ENCODE measurements at regions not wholly inside any gene's neighbourhood (a gene's known extent, or its start where the extent isn't known, plus 50 kb on each side); places are given as distances from the start of the nearest gene placed in this dataset.

DNA sequence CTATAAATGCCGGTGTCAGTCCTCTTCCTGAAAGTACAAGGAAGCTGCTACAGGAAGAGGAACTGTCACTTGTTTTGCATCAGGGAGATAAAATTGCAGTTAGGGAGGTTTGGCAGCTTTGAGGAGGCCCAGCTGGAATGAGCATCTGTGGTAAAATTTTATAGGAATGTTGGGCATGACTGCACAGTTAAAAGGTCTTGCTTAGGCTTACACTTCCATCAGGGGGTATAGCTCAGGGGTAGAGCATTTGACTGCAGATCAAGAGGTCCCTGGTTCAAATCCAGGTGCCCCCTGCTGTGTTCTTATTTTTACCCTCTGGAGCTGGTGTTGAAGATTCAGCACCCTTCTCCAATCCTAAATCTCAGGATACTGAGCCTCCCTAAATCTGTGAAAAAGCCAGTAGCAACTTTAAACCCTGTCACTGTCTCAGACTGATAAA, 65.9 kb downstream of the ZNF467 start:
- Histone ChIP-seq H3K4me3 (no peak overlapping the region), H3K27ac (replicated peaks in 1 of 4) (no peak overlapping the region), H3K36me3 (no peaks in the 10 kb centered on the region), H3K4me1 (no peaks in the 10 kb centered on the region), H3K9me3 (peaks cover 5 to 29% (median 17%) of the 10 kb centered on the region in 4 donors), H3K27me3 (no peaks in the 10 kb centered on the region)
- TF ChIP-seq POLR2A (IDR thresholded peaks at IDR 0.05; ENCODE audit: low read depth) (no peak), POLR2AphosphoS5 (IDR thresholded peaks at IDR 0.05) (no peak)
- TF ChIP-seq, protein P1, sequence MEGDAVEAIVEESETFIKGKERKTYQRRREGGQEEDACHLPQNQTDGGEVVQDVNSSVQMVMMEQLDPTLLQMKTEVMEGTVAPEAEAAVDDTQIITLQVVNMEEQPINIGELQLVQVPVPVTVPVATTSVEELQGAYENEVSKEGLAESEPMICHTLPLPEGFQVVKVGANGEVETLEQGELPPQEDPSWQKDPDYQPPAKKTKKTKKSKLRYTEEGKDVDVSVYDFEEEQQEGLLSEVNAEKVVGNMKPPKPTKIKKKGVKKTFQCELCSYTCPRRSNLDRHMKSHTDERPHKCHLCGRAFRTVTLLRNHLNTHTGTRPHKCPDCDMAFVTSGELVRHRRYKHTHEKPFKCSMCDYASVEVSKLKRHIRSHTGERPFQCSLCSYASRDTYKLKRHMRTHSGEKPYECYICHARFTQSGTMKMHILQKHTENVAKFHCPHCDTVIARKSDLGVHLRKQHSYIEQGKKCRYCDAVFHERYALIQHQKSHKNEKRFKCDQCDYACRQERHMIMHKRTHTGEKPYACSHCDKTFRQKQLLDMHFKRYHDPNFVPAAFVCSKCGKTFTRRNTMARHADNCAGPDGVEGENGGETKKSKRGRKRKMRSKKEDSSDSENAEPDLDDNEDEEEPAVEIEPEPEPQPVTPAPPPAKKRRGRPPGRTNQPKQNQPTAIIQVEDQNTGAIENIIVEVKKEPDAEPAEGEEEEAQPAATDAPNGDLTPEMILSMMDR (IDR thresholded peaks at IDR 0.05): no peak
- 12% methylated on average over 1 of the region's 1 CpG for WGBS
- intact Hi-C loops (cut with DNase I): no loop called here
- peak; percentile 70 for DNase-seq (ENCODE audit: extremely low spot score)

DNA sequence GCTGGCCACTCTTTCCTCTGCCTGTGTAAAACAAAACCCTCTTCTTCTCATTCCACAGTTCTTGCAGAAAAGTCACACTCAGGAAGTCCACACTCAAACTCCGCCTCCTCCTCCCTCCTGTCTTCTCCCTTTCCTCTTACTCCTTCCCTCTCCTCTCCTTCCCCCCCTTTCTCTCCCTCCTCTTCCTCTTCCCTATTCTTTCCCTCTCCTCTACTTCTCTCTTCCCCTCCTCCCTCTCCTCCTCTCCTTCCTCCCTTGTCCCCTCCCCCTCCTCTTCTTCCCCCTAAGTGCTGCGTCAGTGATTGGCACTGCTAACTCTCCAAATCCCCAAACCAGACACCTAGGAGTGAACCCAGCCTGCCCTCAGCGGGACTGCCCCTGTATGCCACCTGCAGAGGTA, 67.0 kb downstream of the ZNF467 start:
- Histone ChIP-seq H3K36me3 (no peaks in the 10 kb centered on the region), H3K27ac (replicated peaks in 1 of 4) (no peak overlapping the region), H3K4me1 (no peaks in the 10 kb centered on the region), H3K9me3 (peaks cover 5 to 29% (median 15%) of the 10 kb centered on the region in 4 donors), H3K4me3 (no peak overlapping the region), H3K27me3 (no peaks in the 10 kb centered on the region)
- DNase-seq (ENCODE audit: extremely low spot score): peak; percentile 31
- 58% methylated on average over 3 of the region's 3 CpGs for WGBS
- intact Hi-C loops (cut with DNase I): no loop called here
- TF ChIP-seq POLR2A (IDR thresholded peaks at IDR 0.05; ENCODE audit: low read depth) (no peak), POLR2AphosphoS5 (IDR thresholded peaks at IDR 0.05) (no peak), EP300 (IDR thresholded peaks at IDR 0.05) (no peak)
- TF ChIP-seq, protein P1 (IDR thresholded peaks at IDR 0.05): no peak

DNA sequence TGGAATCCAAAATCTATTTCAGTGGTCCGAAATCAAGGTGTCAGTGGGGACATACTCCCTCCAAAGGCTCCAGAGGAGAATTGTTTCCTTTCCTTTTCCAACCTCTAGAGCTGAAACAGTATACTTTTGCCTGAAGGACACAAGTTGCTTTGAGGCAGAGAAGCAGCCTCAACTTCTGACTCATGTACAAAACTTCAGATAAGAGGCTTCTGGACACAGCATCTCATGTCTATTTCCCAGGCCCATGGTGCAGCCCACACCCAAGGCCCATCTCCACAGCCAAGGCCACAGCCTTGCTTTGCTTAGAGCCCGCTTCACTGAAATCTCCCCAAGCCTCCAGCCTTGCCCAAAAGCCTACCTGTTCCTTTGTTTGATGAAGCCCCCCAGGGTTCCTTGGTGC, 68.9 kb downstream of the ZNF467 start:
- TF ChIP-seq EP300 (IDR thresholded peaks at IDR 0.05) (no peak), POLR2AphosphoS5 (IDR thresholded peaks at IDR 0.05) (no peak), POLR2A (IDR thresholded peaks at IDR 0.05; ENCODE audit: low read depth) (no peak)
- TF ChIP-seq, protein P1 (IDR thresholded peaks at IDR 0.05): no peak
- no peaks in the 10 kb centered on the region for H3K4me1 ChIP-seq
- WGBS: 93% methylated on average over 2 of the region's 2 CpGs
- H3K27ac ChIP-seq (replicated peaks in 1 of 4): no peak overlapping the region
- DNase-seq (ENCODE audit: extremely low spot score): peak; percentile 10
- no peaks in the 10 kb centered on the region for H3K36me3 ChIP-seq
- H3K27me3 ChIP-seq: no peaks in the 10 kb centered on the region
- no peak overlapping the region for H3K4me3 ChIP-seq
- peaks cover 0 to 10% (median 0%) of the 10 kb centered on the region in 4 donors for H3K9me3 ChIP-seq
- intact Hi-C loops (cut with DNase I): no loop called here

DNA sequence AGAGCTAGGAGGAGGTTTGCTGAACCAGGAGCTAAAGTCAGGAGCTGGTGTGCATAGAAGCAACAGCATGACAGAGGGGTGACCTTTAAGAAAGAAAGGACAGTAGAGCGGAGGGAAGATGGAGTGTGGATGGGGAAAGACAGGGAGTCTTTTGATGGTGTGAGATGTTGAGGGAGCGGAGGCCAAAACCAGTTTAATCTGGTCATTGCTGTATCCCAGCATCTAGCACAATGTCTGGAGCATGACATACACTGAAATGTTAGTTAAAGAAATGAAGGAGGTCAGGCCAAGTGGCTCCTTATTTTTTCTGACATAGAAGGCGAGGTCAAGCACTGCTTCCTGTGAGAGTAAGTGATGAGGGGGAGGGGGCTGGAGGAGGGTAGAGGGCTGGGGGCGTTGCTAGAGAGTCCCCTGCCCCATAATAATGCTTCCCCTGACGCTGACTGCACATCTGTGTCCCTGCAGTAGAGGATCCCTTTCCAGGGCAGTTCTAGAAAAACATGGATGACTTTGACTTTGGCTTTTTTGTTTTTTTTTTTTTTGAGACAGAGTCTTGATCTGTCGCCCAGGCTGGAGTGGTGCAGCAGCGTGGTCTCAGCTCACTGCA, 70.2 kb downstream of the ZNF467 start:
- Histone ChIP-seq H3K9me3 (peaks cover 0 to 4% (median 0%) of the 10 kb centered on the region in 4 donors), H3K36me3 (no peaks in the 10 kb centered on the region), H3K4me3 (no peak overlapping the region), H3K27me3 (no peaks in the 10 kb centered on the region), H3K4me1 (no peaks in the 10 kb centered on the region), H3K27ac (replicated peaks in 1 of 4) (no peak overlapping the region)
- intact Hi-C loops (cut with DNase I): no loop called here
- TF ChIP-seq EP300 (IDR thresholded peaks at IDR 0.05): no peak
- TF ChIP-seq, protein P1 (IDR thresholded peaks at IDR 0.05): no peak
- TF ChIP-seq POLR2A (IDR thresholded peaks at IDR 0.05; ENCODE audit: low read depth): no peak
- TF ChIP-seq POLR2AphosphoS5 (IDR thresholded peaks at IDR 0.05): no peak
- WGBS: 75% methylated on average over 7 of the region's 7 CpGs
- peak; percentile 39 for DNase-seq (ENCODE audit: extremely low spot score)
